PFSK-1 (cell line): ENCODE measurements at regions not wholly inside any gene's neighbourhood (a gene's known extent, or its start where the extent isn't known, plus 50 kb on each side); places are given as distances from the start of the nearest gene placed in this dataset.

Source experiments
- FOXP2 ChIP-seq: optimal IDR thresholded peaks from 2 replicates; pipeline ENCODE3; 2011; ENCODE audit warnings: borderline replicate concordance, control low read depth, inconsistent platforms; ENCODE audit not compliant: insufficient read depth; ENCODE audit errors: extremely low read length, extremely low read depth
- POLR2AphosphoS5 ChIP-seq: IDR thresholded peaks from 2 replicates; pipeline ENCODE4 v1.6.1; 2012; ENCODE audit warnings: low read depth, mild to moderate bottlenecking, control low read depth, low read length, moderate library complexity
- SIN3A ChIP-seq: IDR thresholded peaks from 2 replicates; pipeline ENCODE4 v1.6.1; 2012; ENCODE audit warnings: mild to moderate bottlenecking, low read length, moderate library complexity, borderline replicate concordance; ENCODE audit not compliant: insufficient read depth
- TAF1 ChIP-seq: IDR thresholded peaks from 2 replicates; pipeline ENCODE4 v1.6.1; 2012; ENCODE audit warnings: low read length, control low read depth, borderline replicate concordance; ENCODE audit not compliant: insufficient read depth
- TF ChIP-seq, protein P1 (sequence below), 2 experiments: IDR thresholded peaks; 2 replicates each; pipeline versions ENCODE4 v1.6.1 to v1.8.0; 2011 to 2012; ENCODE audit warnings: low read depth in 2 of 2, low read length in 2 of 2, control low read depth in 1 of 2, inconsistent platforms in 1 of 2, mild to moderate bottlenecking in 1 of 2, moderate library complexity in 1 of 2; ENCODE audit not compliant: insufficient read depth in 1 of 2

DNA sequence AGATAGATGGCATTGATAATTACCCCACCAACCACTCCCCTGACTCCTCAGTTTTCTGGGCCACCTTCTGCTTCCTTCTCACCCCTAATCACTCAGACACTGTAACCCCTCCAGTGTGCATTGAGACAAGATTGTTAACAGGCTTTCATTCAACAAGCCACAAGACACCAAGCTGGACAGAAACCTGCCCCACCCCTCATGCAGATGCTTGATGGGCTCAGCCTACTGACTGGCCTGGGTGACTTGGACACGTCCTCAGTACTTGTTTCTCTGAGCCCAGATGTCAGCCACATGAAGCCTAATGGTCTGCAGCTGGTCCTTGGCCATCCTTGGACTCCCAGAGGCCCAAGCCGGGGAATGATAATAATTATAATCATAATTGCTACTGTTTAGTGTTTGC is 71.4 kb upstream of the SMIM23 start:
- TF ChIP-seq SIN3A, result no peak

DNA sequence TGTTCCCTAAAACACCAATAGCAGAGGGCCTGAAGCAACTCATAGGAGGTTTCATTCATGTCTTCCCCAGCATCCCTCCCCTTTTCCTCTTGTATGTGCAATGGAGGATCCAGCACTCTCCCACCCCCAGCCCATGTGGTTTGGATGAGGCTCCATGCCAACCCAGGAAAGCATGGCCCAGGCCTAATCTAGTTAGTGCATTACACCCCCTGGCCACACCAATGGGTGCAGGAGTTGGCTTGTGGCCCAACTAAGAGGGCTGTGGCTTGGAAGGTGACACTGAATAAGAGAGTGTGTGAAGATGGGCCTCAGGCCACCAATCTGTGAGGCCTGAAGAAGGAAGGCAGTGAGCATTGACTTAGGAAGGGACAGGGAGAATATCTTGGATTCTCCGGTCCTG is 70.8 kb upstream of the SMIM23 start:
- no peak for TF ChIP-seq FOXP2
- TF ChIP-seq, protein P1, sequence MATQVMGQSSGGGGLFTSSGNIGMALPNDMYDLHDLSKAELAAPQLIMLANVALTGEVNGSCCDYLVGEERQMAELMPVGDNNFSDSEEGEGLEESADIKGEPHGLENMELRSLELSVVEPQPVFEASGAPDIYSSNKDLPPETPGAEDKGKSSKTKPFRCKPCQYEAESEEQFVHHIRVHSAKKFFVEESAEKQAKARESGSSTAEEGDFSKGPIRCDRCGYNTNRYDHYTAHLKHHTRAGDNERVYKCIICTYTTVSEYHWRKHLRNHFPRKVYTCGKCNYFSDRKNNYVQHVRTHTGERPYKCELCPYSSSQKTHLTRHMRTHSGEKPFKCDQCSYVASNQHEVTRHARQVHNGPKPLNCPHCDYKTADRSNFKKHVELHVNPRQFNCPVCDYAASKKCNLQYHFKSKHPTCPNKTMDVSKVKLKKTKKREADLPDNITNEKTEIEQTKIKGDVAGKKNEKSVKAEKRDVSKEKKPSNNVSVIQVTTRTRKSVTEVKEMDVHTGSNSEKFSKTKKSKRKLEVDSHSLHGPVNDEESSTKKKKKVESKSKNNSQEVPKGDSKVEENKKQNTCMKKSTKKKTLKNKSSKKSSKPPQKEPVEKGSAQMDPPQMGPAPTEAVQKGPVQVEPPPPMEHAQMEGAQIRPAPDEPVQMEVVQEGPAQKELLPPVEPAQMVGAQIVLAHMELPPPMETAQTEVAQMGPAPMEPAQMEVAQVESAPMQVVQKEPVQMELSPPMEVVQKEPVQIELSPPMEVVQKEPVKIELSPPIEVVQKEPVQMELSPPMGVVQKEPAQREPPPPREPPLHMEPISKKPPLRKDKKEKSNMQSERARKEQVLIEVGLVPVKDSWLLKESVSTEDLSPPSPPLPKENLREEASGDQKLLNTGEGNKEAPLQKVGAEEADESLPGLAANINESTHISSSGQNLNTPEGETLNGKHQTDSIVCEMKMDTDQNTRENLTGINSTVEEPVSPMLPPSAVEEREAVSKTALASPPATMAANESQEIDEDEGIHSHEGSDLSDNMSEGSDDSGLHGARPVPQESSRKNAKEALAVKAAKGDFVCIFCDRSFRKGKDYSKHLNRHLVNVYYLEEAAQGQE (IDR thresholded peaks at IDR 0.05; ENCODE audit: insufficient read depth in 1 of 2, low read depth in 2 of 2, low read length in 2 of 2), result no peak
- no peak for TF ChIP-seq POLR2AphosphoS5
- TF ChIP-seq SIN3A, result no peak
- no peak for TF ChIP-seq TAF1

DNA sequence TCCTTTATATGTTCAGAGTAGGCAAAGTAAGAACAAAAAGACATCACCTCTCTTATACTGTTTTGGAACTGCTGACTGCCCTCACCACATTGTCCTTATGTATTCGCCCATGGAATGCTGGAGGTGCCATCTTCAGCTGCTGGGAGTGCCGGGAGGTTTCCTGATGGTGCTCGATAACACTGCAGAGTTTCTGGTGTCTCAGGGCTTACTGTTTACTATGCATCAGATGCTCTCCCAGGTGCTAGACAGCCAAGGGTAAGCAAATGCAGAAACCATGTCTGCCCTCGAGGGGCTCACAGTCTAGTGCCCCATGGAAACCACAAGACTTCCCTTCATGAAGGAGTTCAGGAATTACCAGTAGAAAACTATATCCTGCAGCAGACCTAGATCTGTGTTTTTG is 70.1 kb upstream of the SMIM23 start:
- TF ChIP-seq POLR2AphosphoS5 (no peak), SIN3A (no peak), FOXP2 (no peak), TAF1 (no peak)
- TF ChIP-seq, protein P1 (IDR thresholded peaks at IDR 0.05; ENCODE audit: insufficient read depth in 1 of 2, low read depth in 2 of 2, low read length in 2 of 2), result no peak

DNA sequence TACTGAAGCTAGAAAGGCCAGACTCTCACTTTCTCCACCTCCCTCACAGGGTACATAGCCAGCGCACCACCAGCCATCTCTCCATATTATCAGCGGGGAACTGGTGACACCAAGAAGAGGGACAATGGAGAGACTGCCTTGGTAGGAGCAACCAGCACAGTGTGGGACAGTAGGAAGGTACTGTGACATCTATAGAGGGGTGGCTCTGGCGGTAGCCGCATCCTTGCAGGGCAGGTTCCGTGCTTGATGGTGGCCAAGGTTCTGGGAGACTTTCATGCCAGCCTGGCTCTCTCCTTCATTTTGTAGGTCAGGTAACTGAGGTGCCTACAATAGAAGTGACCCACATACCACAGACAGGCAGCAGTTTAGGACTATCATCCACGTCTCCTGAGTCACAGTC is 65.5 kb upstream of the SMIM23 start:
- TF ChIP-seq POLR2AphosphoS5 (no peak), TAF1 (no peak), FOXP2 (no peak), SIN3A (no peak)
- TF ChIP-seq, protein P1 (IDR thresholded peaks at IDR 0.05; ENCODE audit: insufficient read depth in 1 of 2, low read depth in 2 of 2, low read length in 2 of 2), result no peak

DNA sequence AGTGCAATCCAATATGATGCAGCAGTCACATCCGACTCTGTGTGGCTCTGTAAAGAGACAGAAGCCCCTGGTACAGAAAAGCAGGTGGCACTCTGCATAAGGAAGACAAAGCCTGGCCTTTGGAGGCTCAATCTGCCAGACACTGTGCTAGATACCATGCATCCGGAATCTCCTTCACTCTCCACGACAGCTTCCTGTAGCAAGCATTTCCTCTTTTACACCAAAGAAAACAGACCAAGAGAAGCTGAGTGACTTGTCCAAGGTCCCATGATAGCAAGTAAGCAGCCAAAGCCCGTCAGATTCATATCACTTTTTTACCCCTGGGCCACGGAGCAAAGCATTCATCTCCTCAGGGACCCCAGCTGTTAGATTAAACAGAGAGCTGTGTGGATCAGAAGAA is 64.2 kb upstream of the SMIM23 start:
- TF ChIP-seq, protein P1 (IDR thresholded peaks at IDR 0.05; ENCODE audit: insufficient read depth in 1 of 2, low read depth in 2 of 2, low read length in 2 of 2), result peak in 1 of 2 experiments; percentile 47; a peak in 1 of 4 replicates
- no peak for TF ChIP-seq POLR2AphosphoS5
